ENCODE measurements at regions not wholly inside any gene's neighbourhood (a gene's known extent, or its start where the extent isn't known, plus 50 kb on each side); places are given as distances from the start of the nearest gene placed in this dataset.
"Not testable (repeated sequence)": the region's sequence is repeated elsewhere in the genome, so short reads cannot be mapped to it uniquely, and the experiment has no call there.

GRCh38 chr2:118577202-118577601 lies 270.2 kb downstream of the EN1 start:
- no peak for DNase-seq (ENCODE audit: low read depth)
- H3K4me3 ChIP-seq (ENCODE audit: low read depth, low read length) = no peak overlapping the region
- TF ChIP-seq CTCF (IDR thresholded peaks at IDR 0.05; ENCODE audit: low read depth, low read length) (no peak), MAX (IDR thresholded peaks at IDR 0.05; ENCODE audit: low read depth, low read length) (no peak), MYC (IDR thresholded peaks at IDR 0.05; ENCODE audit: low read depth, low read length) (no peak), POLR2A (IDR thresholded peaks at IDR 0.05; ENCODE audit: extremely low read depth, insufficient read length) (no peak)

GRCh38 chr2:118576109-118576855 lies 271.2 kb downstream of the EN1 start:
- H3K4me3 ChIP-seq (ENCODE audit: low read depth, low read length) = no peak overlapping the region
- TF ChIP-seq MAX (IDR thresholded peaks at IDR 0.05; ENCODE audit: low read depth, low read length) (no peak), POLR2A (IDR thresholded peaks at IDR 0.05; ENCODE audit: extremely low read depth, insufficient read length) (no peak), MYC (IDR thresholded peaks at IDR 0.05; ENCODE audit: low read depth, low read length) (no peak), CTCF (IDR thresholded peaks at IDR 0.05; ENCODE audit: low read depth, low read length) (no peak)
- DNase-seq (ENCODE audit: low read depth) = no peak

- H3K4me3 ChIP-seq (ENCODE audit: low read depth, low read length); DNase-seq (ENCODE audit: low read depth): not testable (repeated sequence)
Observed at GRCh38 chr2:118572380-118572779, 275.1 kb downstream of the EN1 start.

- no peak for TF ChIP-seq CTCF (IDR thresholded peaks at IDR 0.05; ENCODE audit: low read depth, low read length)
- TF ChIP-seq MAX (IDR thresholded peaks at IDR 0.05; ENCODE audit: low read depth, low read length) = no peak
- DNase-seq (ENCODE audit: low read depth) = no peak
- no peak overlapping the region for H3K4me3 ChIP-seq (ENCODE audit: low read depth, low read length)
Observed at GRCh38 chr2:118569876-118570535, 277.4 kb downstream of the EN1 start.

- TF ChIP-seq MAX (IDR thresholded peaks at IDR 0.05; ENCODE audit: low read depth, low read length) (no peak), POLR2A (IDR thresholded peaks at IDR 0.05; ENCODE audit: extremely low read depth, insufficient read length) (no peak), MYC (IDR thresholded peaks at IDR 0.05; ENCODE audit: low read depth, low read length) (no peak), CTCF (IDR thresholded peaks at IDR 0.05; ENCODE audit: low read depth, low read length) (no peak)
- H3K4me3 ChIP-seq (ENCODE audit: low read depth, low read length) = no peak overlapping the region
- DNase-seq (ENCODE audit: low read depth) = no peak
Observed at GRCh38 chr2:118568700-118569099, 278.7 kb downstream of the EN1 start.

GRCh38 chr2:118565786-118566540 lies 281.5 kb downstream of the EN1 start:
- TF ChIP-seq MYC (IDR thresholded peaks at IDR 0.05; ENCODE audit: low read depth, low read length) = no peak
- TF ChIP-seq POLR2A (IDR thresholded peaks at IDR 0.05; ENCODE audit: extremely low read depth, insufficient read length) = no peak
- TF ChIP-seq MAX (IDR thresholded peaks at IDR 0.05; ENCODE audit: low read depth, low read length) = no peak
- TF ChIP-seq CTCF (IDR thresholded peaks at IDR 0.05; ENCODE audit: low read depth, low read length) = no peak
- no peak overlapping the region for H3K4me3 ChIP-seq (ENCODE audit: low read depth, low read length)
- DNase-seq (ENCODE audit: low read depth) = no peak
